ENCODE measurements at regions not wholly inside any gene's neighbourhood (a gene's known extent, or its start where the extent isn't known, plus 50 kb on each side); places are given as distances from the start of the nearest gene placed in this dataset.

DNA sequence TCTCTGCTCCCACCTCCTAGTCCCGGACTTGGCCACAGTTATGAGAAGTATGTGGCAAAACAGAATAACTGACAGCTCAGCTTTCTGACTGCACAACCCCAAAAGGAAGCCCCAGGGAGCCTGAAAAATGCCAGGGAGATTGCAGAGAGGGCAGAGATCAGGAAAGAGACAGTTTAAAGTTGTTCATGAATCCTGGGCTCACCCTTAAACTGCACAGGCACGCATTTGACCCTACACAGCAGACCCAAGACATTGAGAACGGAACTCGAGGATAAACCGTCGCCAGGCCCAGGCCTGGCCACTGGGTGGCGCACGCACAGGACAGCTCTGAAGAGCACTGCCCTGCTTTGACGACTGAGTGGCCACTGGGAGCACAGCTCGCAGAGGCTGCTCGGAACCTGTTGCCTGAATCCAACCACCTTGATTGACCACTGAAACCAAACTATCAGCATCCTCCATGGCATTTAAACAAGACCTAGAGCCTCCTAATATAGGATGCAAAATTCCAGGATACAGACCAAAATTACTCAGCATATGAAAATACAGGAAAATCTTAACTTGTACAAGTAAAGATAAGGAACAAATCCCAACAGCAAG, 114.0 kb downstream of the C16orf95 start:
- Histone ChIP-seq H3K9me3 (ENCODE audit: control insufficient read depth in 4 of 4, low read length in 3 of 4) (no peaks in the 10 kb centered on the region), H3K27ac (ENCODE audit: low read depth in 1 of 2, low read length in 2 of 2) (no peak overlapping the region), H3K36me3 (ENCODE audit: control insufficient read depth in 4 of 4, insufficient read depth in 3 of 4, low read depth in 1 of 4, low read length in 3 of 4) (no peaks in the 10 kb centered on the region), H3K4me1 (ENCODE audit: control insufficient read depth in 4 of 4, insufficient read depth in 4 of 4, low read length in 3 of 4) (no peaks in the 10 kb centered on the region), H3K27me3 (ENCODE audit: control insufficient read depth in 4 of 4, insufficient read depth in 4 of 4, low read length in 3 of 4) (no peaks in the 10 kb centered on the region), H3K4me3 (ENCODE audit: low read depth in 1 of 3, low read length in 3 of 3) (no peak overlapping the region), H3K9ac (ENCODE audit: low read depth in 1 of 2, low read length in 2 of 2) (no peak overlapping the region)
- WGBS: 18% methylated on average over 11 of the region's 11 CpGs
- DNase-seq (ENCODE audit: low spot score): peak; percentile 60
- TF ChIP-seq RAD21 (IDR thresholded peaks at IDR 0.05): peak; percentile 45 to 75
- TF ChIP-seq TAF1 (conservative IDR thresholded peaks at IDR 0.05): no peak
- TF ChIP-seq, protein P1, sequence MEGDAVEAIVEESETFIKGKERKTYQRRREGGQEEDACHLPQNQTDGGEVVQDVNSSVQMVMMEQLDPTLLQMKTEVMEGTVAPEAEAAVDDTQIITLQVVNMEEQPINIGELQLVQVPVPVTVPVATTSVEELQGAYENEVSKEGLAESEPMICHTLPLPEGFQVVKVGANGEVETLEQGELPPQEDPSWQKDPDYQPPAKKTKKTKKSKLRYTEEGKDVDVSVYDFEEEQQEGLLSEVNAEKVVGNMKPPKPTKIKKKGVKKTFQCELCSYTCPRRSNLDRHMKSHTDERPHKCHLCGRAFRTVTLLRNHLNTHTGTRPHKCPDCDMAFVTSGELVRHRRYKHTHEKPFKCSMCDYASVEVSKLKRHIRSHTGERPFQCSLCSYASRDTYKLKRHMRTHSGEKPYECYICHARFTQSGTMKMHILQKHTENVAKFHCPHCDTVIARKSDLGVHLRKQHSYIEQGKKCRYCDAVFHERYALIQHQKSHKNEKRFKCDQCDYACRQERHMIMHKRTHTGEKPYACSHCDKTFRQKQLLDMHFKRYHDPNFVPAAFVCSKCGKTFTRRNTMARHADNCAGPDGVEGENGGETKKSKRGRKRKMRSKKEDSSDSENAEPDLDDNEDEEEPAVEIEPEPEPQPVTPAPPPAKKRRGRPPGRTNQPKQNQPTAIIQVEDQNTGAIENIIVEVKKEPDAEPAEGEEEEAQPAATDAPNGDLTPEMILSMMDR (IDR thresholded peaks at IDR 0.05; ENCODE audit: low read depth, low read length, missing input control): peak; percentile 56

- no peak overlapping the region for H3K27ac ChIP-seq (ENCODE audit: low read depth in 1 of 2, low read length in 2 of 2)
- WGBS: 83% methylated on average over 14 of the region's 14 CpGs
Measured at GRCh38 chr16:87206646-87207451, 110.3 kb downstream of the C16orf95 start.

More at GRCh38 chr16:87206646-87207451, 110.3 kb downstream of the C16orf95 start:
- no peak for DNase-seq (ENCODE audit: low spot score)
- no peaks in the 10 kb centered on the region for H3K36me3 ChIP-seq (ENCODE audit: control insufficient read depth in 4 of 4, insufficient read depth in 3 of 4, low read depth in 1 of 4, low read length in 3 of 4)
- no peaks in the 10 kb centered on the region for H3K9me3 ChIP-seq (ENCODE audit: control insufficient read depth in 4 of 4, low read length in 3 of 4)
- H3K4me3 ChIP-seq (ENCODE audit: low read depth in 1 of 3, low read length in 3 of 3): no peak overlapping the region
- TF ChIP-seq RAD21 (IDR thresholded peaks at IDR 0.05): no peak
- no peak for TF ChIP-seq RXRA (IDR thresholded peaks at IDR 0.05)
- TF ChIP-seq, protein P2, sequence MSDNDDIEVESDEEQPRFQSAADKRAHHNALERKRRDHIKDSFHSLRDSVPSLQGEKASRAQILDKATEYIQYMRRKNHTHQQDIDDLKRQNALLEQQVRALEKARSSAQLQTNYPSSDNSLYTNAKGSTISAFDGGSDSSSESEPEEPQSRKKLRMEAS (IDR thresholded peaks at IDR 0.05): no peak
- TF ChIP-seq TAF1 (conservative IDR thresholded peaks at IDR 0.05): no peak
- no peak for TF ChIP-seq YY1 (IDR thresholded peaks at IDR 0.05)
- TF ChIP-seq JUND (IDR thresholded peaks at IDR 0.05): no peak
- no peak for TF ChIP-seq EGR1 (IDR thresholded peaks at IDR 0.05; ENCODE audit: low read depth in 2 of 2)
- TF ChIP-seq FOXA1 (IDR thresholded peaks at IDR 0.05): no peak
- TF ChIP-seq ATF3 (IDR thresholded peaks at IDR 0.05): no peak
- no peak for TF ChIP-seq FOXA2 (IDR thresholded peaks at IDR 0.05)
- TF ChIP-seq GABPA (IDR thresholded peaks at IDR 0.05 in 1 of 2, conservative IDR thresholded peaks at IDR 0.05 in 1 of 2): no peak
- TF ChIP-seq HNF4A (conservative IDR thresholded peaks at IDR 0.05): no peak
- TF ChIP-seq NR2F2 (IDR thresholded peaks at IDR 0.05): no peak
- no peak for TF ChIP-seq ZBTB33 (IDR thresholded peaks at IDR 0.05)
- TF ChIP-seq REST (IDR thresholded peaks at IDR 0.05): no peak
- TF ChIP-seq, protein P1 (IDR thresholded peaks at IDR 0.05; ENCODE audit: low read depth, low read length, missing input control): no peak
- no peak for TF ChIP-seq HNF4G (IDR thresholded peaks at IDR 0.05)
- no peak for TF ChIP-seq SP1 (IDR thresholded peaks at IDR 0.05)
- no peak overlapping the region for H3K9ac ChIP-seq (ENCODE audit: low read depth in 1 of 2, low read length in 2 of 2)
- no peaks in the 10 kb centered on the region for H3K4me1 ChIP-seq (ENCODE audit: control insufficient read depth in 4 of 4, insufficient read depth in 4 of 4, low read length in 3 of 4)
- H3K27me3 ChIP-seq (ENCODE audit: control insufficient read depth in 4 of 4, insufficient read depth in 4 of 4, low read length in 3 of 4): no peaks in the 10 kb centered on the region

All from liver (tissue), 8 donors.